ENCODE measurements at regions not wholly inside any gene's neighbourhood (a gene's known extent, or its start where the extent isn't known, plus 50 kb on each side); places are given as distances from the start of the nearest gene placed in this dataset.

DNA sequence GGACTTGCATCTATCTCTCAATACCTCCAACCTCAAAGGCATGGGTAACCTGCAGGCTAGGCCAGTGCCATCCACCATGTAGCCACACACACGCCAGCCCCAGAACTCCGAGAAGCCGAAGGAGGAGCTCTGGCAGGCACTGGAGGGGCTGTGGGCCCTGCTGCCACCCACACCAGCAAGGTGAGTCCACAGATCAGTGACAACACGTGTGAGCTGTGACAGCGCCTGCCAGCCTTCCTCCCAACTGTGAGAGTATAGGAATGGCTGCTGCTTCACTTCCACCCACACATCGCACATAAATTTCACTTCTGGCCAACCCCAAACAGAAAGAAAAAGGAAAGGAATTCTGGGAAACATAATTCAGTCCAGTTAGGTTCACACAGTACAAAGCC, 422.6 kb downstream of the BCOR start:
- no peaks in the 10 kb centered on the region for H3K9me3 ChIP-seq (ENCODE audit: control insufficient read depth in 2 of 2, low read length in 2 of 2)
- H3K36me3 ChIP-seq (ENCODE audit: control insufficient read depth in 2 of 2, insufficient read depth in 2 of 2, low read length in 2 of 2), result no peaks in the 10 kb centered on the region
- peaks cover 0 to 20% of the 10 kb centered on the region in 2 donors for H3K27me3 ChIP-seq (ENCODE audit: control insufficient read depth in 1 of 2, insufficient read depth in 2 of 2, low read length in 2 of 2)
- H3K4me3 ChIP-seq (ENCODE audit: low read length in 2 of 2), result no peak overlapping the region
- H3K9ac ChIP-seq (ENCODE audit: low read length in 2 of 2), result no peak overlapping the region
- H3K27ac ChIP-seq (ENCODE audit: low read length), result no peak overlapping the region
- H3K4me1 ChIP-seq (ENCODE audit: control insufficient read depth, insufficient read depth, low read length), result no peaks in the 10 kb centered on the region

DNA sequence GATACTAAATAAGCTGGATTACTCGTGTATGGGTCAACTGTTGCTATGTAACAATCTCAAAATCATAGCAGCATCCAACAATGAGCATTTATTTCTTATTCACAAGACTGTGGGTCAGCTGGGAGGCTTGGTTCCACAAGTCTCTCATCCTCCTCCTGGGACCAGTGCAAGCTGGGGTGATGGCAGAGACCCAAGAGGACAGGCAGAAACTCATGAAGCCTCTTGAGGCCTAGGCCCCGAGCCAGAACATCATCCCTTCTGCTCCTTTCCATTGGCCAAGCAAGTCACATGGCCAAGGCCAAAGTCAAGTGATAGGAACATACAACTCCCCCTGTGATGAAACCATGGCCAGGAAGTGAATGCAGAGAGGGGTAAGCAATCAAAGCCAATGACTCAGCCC, 422.1 kb downstream of the BCOR start:
- Histone ChIP-seq H3K27me3 (ENCODE audit: control insufficient read depth in 1 of 2, insufficient read depth in 2 of 2, low read length in 2 of 2) (peaks cover 0 to 21% of the 10 kb centered on the region in 2 donors), H3K9me3 (ENCODE audit: control insufficient read depth in 2 of 2, low read length in 2 of 2) (no peaks in the 10 kb centered on the region), H3K36me3 (ENCODE audit: control insufficient read depth in 2 of 2, insufficient read depth in 2 of 2, low read length in 2 of 2) (no peaks in the 10 kb centered on the region), H3K27ac (ENCODE audit: low read length) (no peak overlapping the region), H3K9ac (ENCODE audit: low read length in 2 of 2) (no peak overlapping the region), H3K4me1 (ENCODE audit: control insufficient read depth, insufficient read depth, low read length) (no peaks in the 10 kb centered on the region), H3K4me3 (ENCODE audit: low read length in 2 of 2) (no peak overlapping the region)

DNA sequence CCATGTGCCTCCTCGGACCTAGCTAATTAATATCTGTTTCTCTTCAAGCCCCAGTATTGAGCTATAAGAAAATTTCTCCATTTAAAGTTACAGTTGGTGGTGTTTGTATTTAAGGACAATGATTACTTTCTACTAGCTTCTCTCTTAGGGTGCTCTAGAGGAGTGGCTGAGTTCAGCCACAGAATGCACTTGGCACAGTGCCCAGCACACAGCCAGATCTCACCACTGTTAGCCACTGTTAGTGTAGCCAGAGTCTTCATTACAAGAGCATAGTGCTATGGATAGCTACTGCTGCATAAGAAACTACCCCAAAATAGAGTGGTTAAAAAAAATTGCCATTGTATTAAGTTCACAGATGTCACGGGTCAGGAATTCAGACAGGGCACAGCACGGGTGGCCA, 421.3 kb downstream of the BCOR start:
- Histone ChIP-seq H3K4me3 (ENCODE audit: low read length in 2 of 2) (no peak overlapping the region), H3K36me3 (ENCODE audit: control insufficient read depth in 2 of 2, insufficient read depth in 2 of 2, low read length in 2 of 2) (no peaks in the 10 kb centered on the region), H3K27me3 (ENCODE audit: control insufficient read depth in 1 of 2, insufficient read depth in 2 of 2, low read length in 2 of 2) (peaks cover 0 to 21% of the 10 kb centered on the region in 2 donors), H3K4me1 (ENCODE audit: control insufficient read depth, insufficient read depth, low read length) (no peaks in the 10 kb centered on the region), H3K9ac (ENCODE audit: low read length in 2 of 2) (no peak overlapping the region), H3K9me3 (ENCODE audit: control insufficient read depth in 2 of 2, low read length in 2 of 2) (no peaks in the 10 kb centered on the region), H3K27ac (ENCODE audit: low read length) (no peak overlapping the region)

DNA sequence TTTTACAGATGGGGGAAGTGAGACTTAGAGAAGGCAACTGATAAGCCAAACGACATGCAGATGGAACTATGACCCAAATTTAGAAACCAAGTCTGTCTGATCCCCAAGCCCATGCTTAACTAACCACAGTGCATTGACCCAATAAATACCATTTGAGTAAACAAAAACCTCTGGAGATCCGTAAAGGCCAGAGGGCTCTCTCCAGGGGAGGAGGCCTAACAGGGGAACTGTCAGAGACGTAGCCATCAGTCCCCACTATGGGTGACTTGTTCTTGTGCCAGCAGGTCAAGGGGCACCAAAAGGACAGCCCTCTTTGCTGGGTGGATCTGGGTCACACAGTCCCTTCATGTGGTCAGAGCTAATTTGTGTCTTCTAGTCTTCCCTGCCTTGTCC, 420.2 kb downstream of the BCOR start:
- Histone ChIP-seq H3K4me3 (ENCODE audit: low read length in 2 of 2) (no peak overlapping the region), H3K27ac (ENCODE audit: low read length) (no peak overlapping the region)

DNA sequence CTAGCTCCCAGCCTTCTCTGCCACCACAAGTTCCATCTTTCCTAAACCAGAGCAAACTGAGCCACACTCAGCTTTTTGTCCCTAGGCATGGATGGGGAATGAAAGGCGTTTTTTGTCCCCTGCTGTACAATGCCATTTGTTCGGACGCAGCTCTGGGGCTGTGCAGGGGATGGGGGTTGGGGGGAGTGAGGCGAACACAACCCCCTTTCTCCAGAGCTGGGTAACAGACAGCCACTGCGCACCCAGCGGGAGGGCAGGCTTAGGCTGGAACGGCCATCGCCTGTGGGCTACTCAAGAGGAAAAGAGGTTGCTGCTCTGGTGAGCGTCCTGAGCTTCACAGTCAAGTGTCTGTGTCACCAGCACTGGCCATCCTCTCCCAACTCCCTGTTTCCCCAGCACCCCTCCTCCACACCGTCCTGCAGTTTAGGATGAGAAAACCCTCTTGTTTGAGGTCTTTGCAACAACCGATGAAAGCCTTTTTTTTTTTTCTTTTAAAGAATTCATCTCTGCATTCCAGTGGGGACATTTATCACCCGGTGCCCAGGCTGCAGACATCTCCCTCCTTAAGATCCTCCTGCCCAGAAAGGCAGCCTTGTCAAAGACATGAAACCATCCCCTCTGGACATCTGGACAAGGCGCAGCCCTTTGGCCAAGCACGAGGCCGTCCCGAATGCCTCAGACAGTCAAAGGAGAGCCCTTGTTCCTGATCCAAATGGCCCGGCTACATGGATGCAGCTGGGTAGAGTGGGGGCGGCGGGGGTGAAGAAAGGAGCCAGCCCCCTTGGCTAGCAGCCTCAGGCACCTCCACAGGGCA, 419.6 kb downstream of the BCOR start:
- H3K4me3 ChIP-seq (ENCODE audit: low read length in 2 of 2), result no peak overlapping the region
- H3K36me3 ChIP-seq (ENCODE audit: control insufficient read depth in 2 of 2, insufficient read depth in 2 of 2, low read length in 2 of 2), result no peaks in the 10 kb centered on the region
- H3K27me3 ChIP-seq (ENCODE audit: control insufficient read depth in 1 of 2, insufficient read depth in 2 of 2, low read length in 2 of 2), result peaks cover 0 to 18% of the 10 kb centered on the region in 2 donors
- no peak overlapping the region for H3K9ac ChIP-seq (ENCODE audit: low read length in 2 of 2)
- no peaks in the 10 kb centered on the region for H3K9me3 ChIP-seq (ENCODE audit: control insufficient read depth in 2 of 2, low read length in 2 of 2)
- no peaks in the 10 kb centered on the region for H3K4me1 ChIP-seq (ENCODE audit: control insufficient read depth, insufficient read depth, low read length)
- no peak overlapping the region for H3K27ac ChIP-seq (ENCODE audit: low read length)

More for the DNA sequence above, 420.2 kb downstream of the BCOR start:
- Histone ChIP-seq H3K9me3 (ENCODE audit: control insufficient read depth in 2 of 2, low read length in 2 of 2) (no peaks in the 10 kb centered on the region), H3K4me1 (ENCODE audit: control insufficient read depth, insufficient read depth, low read length) (no peaks in the 10 kb centered on the region), H3K9ac (ENCODE audit: low read length in 2 of 2) (no peak overlapping the region), H3K36me3 (ENCODE audit: control insufficient read depth in 2 of 2, insufficient read depth in 2 of 2, low read length in 2 of 2) (no peaks in the 10 kb centered on the region), H3K27me3 (ENCODE audit: control insufficient read depth in 1 of 2, insufficient read depth in 2 of 2, low read length in 2 of 2) (peaks cover 0 to 17% of the 10 kb centered on the region in 2 donors)

DNA sequence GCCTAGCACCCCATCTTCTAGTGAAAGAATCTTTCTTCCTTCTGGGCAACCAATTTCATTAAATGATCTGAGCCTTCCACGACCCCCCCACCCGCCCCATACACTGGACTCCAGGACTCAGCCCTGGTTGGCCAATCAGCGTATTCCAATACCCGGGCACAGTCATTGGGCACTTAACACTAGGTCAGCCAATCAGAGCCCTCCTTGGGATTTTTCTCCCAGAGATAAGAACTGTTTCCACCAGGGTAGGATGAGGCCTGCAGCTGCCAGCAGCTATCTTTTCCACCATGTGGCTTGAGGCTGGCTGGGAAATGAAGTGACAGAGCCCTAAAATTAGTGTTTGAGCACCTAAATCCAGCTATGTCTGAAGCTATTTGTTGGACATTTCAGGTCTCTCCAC, 418.8 kb downstream of the BCOR start:
- Histone ChIP-seq H3K27me3 (ENCODE audit: control insufficient read depth in 1 of 2, insufficient read depth in 2 of 2, low read length in 2 of 2) (peaks cover 0 to 17% of the 10 kb centered on the region in 2 donors), H3K4me1 (ENCODE audit: control insufficient read depth, insufficient read depth, low read length) (no peaks in the 10 kb centered on the region), H3K27ac (ENCODE audit: low read length) (no peak overlapping the region), H3K9me3 (ENCODE audit: control insufficient read depth in 2 of 2, low read length in 2 of 2) (no peaks in the 10 kb centered on the region), H3K36me3 (ENCODE audit: control insufficient read depth in 2 of 2, insufficient read depth in 2 of 2, low read length in 2 of 2) (no peaks in the 10 kb centered on the region), H3K9ac (ENCODE audit: low read length in 2 of 2) (no peak overlapping the region), H3K4me3 (ENCODE audit: low read length in 2 of 2) (no peak overlapping the region)

DNA sequence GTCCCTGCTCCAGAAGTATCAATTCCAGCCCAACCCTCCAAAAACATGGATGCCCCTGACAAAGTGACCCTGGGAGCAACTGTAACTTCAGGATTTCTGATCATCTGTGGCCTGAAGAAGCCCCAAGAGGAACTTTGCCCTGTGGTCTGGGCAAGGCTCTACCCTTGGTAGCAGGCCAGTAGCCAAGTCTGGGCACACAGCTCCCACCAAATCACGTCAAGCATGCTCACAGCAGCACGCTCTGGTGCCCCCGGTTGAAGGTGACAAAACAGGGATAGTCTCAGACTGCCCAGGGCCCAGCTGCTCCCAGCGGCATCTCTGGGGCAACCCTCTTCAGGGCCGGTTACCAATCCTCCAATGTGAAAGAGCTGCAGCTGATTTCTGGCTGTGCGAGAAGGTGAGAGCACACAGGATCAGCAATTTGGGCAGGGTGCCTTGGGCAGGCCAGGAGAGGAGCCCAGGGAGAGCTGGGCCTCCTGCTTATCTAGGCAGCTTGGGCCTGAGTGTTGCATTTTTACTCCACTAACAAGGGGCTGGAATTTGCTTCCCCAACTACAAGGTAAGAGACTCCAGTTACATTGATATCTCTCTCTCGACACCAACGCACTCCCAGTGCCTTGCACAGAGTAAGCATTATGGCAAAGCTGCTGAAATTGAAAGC, 418.1 kb downstream of the BCOR start:
- Histone ChIP-seq H3K27me3 (ENCODE audit: control insufficient read depth in 1 of 2, insufficient read depth in 2 of 2, low read length in 2 of 2) (peaks cover 0 to 19% of the 10 kb centered on the region in 2 donors), H3K9me3 (ENCODE audit: control insufficient read depth in 2 of 2, low read length in 2 of 2) (no peaks in the 10 kb centered on the region), H3K27ac (ENCODE audit: low read length) (no peak overlapping the region), H3K36me3 (ENCODE audit: control insufficient read depth in 2 of 2, insufficient read depth in 2 of 2, low read length in 2 of 2) (no peaks in the 10 kb centered on the region), H3K4me3 (ENCODE audit: low read length in 2 of 2) (no peak overlapping the region), H3K9ac (ENCODE audit: low read length in 2 of 2) (no peak overlapping the region), H3K4me1 (ENCODE audit: control insufficient read depth, insufficient read depth, low read length) (no peaks in the 10 kb centered on the region)

DNA sequence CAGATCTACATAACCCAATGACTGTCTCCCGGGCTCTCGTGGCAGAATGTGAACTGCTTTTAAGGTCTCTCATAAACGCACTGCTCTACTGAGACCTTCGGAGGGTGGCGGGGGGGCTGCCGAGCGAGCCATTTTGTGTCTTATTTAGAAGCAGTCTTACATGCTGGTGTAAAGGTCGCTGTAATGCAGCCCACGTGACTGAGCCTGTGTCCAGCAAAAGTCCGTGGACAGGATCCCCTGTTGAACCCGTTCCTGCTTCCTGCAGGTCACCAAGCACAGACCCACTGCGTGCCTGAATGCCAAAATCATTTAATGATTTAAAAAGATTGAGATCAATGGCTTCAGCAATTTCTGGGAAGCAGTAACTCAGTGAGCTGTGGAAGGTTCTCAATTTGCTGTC, 415.9 kb downstream of the BCOR start:
- peaks cover 0 to 16% of the 10 kb centered on the region in 2 donors for H3K27me3 ChIP-seq (ENCODE audit: control insufficient read depth in 1 of 2, insufficient read depth in 2 of 2, low read length in 2 of 2)
- H3K4me1 ChIP-seq (ENCODE audit: control insufficient read depth, insufficient read depth, low read length), result no peaks in the 10 kb centered on the region
- H3K4me3 ChIP-seq (ENCODE audit: low read length in 2 of 2), result no peak overlapping the region
- H3K9ac ChIP-seq (ENCODE audit: low read length in 2 of 2), result no peak overlapping the region
- no peaks in the 10 kb centered on the region for H3K36me3 ChIP-seq (ENCODE audit: control insufficient read depth in 2 of 2, insufficient read depth in 2 of 2, low read length in 2 of 2)
- no peaks in the 10 kb centered on the region for H3K9me3 ChIP-seq (ENCODE audit: control insufficient read depth in 2 of 2, low read length in 2 of 2)
- no peak overlapping the region for H3K27ac ChIP-seq (ENCODE audit: low read length)

DNA sequence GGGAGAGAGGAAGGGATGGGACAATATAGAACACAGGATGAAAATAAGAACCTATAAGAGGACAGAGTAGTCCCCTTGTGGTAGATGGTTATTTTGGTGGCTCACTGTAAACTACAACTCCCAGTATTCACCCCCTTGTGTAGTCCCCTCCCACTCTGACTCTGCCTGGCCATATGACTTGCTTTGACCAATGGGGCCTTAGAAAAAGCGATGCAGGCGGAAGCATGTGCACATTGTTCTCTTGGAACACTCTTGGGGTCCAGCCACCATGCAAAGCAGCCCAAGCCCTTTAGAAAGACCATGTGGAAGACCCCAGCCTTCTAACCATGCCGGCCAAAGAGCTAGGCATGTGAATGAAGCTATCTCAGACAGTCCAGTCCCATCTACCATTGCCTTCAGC, 415.0 kb downstream of the BCOR start:
- Histone ChIP-seq H3K9ac (ENCODE audit: low read length in 2 of 2) (no peak overlapping the region), H3K27ac (ENCODE audit: low read length) (no peak overlapping the region), H3K4me3 (ENCODE audit: low read length in 2 of 2) (no peak overlapping the region), H3K36me3 (ENCODE audit: control insufficient read depth in 2 of 2, insufficient read depth in 2 of 2, low read length in 2 of 2) (no peaks in the 10 kb centered on the region), H3K9me3 (ENCODE audit: control insufficient read depth in 2 of 2, low read length in 2 of 2) (no peaks in the 10 kb centered on the region), H3K27me3 (ENCODE audit: control insufficient read depth in 1 of 2, insufficient read depth in 2 of 2, low read length in 2 of 2) (peaks cover 0 to 17% of the 10 kb centered on the region in 2 donors), H3K4me1 (ENCODE audit: control insufficient read depth, insufficient read depth, low read length) (no peaks in the 10 kb centered on the region)

DNA sequence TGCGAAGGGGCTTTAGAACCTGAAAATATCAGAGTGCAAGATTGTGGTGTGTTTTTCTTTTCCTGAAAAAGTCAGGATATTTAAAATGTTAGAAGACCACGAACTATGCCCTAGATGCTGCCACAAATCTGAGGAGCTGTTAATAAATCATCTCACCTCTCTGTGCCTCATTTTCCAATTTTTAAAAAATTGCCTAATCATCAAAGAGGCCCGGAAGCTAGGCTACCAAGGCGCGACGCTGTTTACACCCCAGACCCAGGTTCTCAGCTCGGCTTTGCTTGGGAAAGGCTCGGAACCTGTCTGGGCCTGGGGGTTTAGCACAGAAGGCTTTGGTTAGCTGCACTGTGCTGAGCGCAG, 409.6 kb downstream of the BCOR start:
- H3K9ac ChIP-seq (ENCODE audit: low read length in 2 of 2), result no peak overlapping the region
- no peaks in the 10 kb centered on the region for H3K9me3 ChIP-seq (ENCODE audit: control insufficient read depth in 2 of 2, low read length in 2 of 2)
- H3K4me3 ChIP-seq (ENCODE audit: low read length in 2 of 2), result peak overlapping the region; percentile 32 to 58
- H3K36me3 ChIP-seq (ENCODE audit: control insufficient read depth in 2 of 2, insufficient read depth in 2 of 2, low read length in 2 of 2), result no peaks in the 10 kb centered on the region
- H3K27ac ChIP-seq (ENCODE audit: low read length), result no peak overlapping the region
- H3K4me1 ChIP-seq (ENCODE audit: control insufficient read depth, insufficient read depth, low read length), result peaks cover 7% of the 10 kb centered on the region
- peaks cover 0 to 12% of the 10 kb centered on the region in 2 donors for H3K27me3 ChIP-seq (ENCODE audit: control insufficient read depth in 1 of 2, insufficient read depth in 2 of 2, low read length in 2 of 2)
